ENCODE measurements at regions not wholly inside any gene's neighbourhood (a gene's known extent, or its start where the extent isn't known, plus 50 kb on each side); places are given as distances from the start of the nearest gene placed in this dataset.

DNA sequence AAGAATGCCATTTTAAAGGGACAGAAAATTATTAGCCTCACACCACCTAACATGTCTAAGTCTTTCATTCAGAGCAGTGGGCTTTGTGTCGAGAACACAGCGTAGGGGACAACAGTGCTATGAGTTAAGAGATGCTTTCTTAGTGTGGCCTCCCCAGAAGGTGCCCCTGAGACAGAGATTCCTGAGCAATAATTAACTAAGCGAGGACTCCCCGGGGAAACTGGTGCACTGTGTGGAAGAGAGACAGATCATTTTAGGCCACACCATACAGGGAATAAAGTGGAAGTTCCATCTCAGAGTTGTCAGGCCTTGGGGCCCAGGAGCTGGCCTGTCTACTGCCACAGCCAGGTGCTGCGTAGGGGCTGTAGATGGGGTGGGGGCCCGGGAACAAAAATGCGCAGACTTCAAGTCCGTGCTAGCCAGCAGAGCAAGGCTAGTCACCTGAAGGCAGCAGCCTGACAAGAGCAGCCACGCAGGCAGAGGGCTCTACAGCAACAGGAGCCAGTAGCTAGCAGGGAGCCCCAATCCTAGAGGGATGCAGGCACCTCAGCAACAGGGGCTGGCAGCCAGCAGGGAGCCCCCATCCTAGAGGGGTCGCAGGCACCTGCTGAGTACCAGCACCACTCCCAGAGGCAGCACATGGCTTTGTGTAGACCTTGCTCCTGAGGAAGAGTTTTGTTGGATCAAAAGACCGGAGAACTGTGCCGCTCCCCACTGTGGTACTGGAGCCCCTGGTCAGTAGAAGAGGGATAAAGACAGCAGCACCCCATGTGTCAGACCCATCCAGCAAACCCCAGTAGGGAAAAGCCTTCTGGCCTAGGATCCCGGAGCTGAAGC lies 63.0 kb upstream of the NXT1 start:
- Histone ChIP-seq H3K27ac (ENCODE audit: low read depth) (no peak overlapping the region), H3K4me1 (ENCODE audit: insufficient read depth) (no peaks in the 10 kb centered on the region), H3K36me3 (ENCODE audit: insufficient read depth) (no peaks in the 10 kb centered on the region), H3K4me3 (ENCODE audit: low read depth, low read length) (no peak overlapping the region)
- no peak for DNase-seq (ENCODE audit: extremely low spot score)
- WGBS, result 79% methylated on average over 13 of the region's 13 CpGs

DNA sequence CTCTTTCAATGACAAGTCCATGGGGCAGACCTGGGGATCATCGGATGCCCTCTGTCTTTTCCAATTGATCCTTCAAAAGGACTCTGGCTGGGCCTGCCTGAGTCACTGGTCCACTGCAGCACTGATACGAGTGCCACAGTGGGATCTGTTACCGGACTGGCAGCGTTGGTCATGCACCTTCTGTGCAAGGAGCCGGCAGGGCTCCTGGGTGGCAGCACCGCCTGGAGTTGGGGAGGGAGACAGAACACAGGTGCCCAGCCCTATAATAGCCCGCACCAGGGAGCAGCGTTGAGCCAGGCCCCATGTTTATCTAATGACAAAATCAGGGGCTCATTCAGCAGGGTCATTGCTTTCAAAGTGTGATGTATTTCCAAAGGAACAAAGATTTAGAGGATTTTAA lies 64.2 kb upstream of the NXT1 start:
- DNase-seq (ENCODE audit: extremely low spot score), result no peak
- Histone ChIP-seq H3K4me1 (ENCODE audit: insufficient read depth) (no peaks in the 10 kb centered on the region), H3K27ac (ENCODE audit: low read depth) (no peak overlapping the region), H3K36me3 (ENCODE audit: insufficient read depth) (no peaks in the 10 kb centered on the region), H3K4me3 (ENCODE audit: low read depth, low read length) (no peak overlapping the region)
- 87% methylated on average over 8 of the region's 8 CpGs for WGBS

DNA sequence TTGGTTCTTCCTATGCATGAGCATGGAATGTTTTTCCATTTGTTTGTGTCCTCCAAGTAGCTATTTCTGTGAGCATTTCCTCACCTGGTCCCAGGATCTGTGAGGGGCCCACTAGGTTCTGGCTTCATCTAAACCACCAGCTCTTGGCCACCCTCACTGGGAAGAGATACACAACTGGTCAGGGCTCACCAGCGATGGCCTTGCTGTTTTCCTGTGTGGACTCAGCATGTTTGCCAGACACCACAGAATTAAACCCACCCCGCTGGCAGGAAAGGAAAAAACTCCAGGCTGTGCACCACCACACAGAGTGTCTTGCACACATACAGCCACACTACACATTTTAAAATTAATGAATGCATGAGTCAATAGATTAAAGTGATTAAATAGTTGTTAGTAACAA lies 65.1 kb upstream of the NXT1 start:
- H3K27ac ChIP-seq (ENCODE audit: low read depth), result no peak overlapping the region
- H3K4me1 ChIP-seq (ENCODE audit: insufficient read depth), result no peaks in the 10 kb centered on the region
- H3K4me3 ChIP-seq (ENCODE audit: low read depth, low read length), result no peak overlapping the region
- no peaks in the 10 kb centered on the region for H3K36me3 ChIP-seq (ENCODE audit: insufficient read depth)
- WGBS, result 90% methylated on average over 2 of the region's 2 CpGs
- DNase-seq (ENCODE audit: extremely low spot score), result no peak

DNA sequence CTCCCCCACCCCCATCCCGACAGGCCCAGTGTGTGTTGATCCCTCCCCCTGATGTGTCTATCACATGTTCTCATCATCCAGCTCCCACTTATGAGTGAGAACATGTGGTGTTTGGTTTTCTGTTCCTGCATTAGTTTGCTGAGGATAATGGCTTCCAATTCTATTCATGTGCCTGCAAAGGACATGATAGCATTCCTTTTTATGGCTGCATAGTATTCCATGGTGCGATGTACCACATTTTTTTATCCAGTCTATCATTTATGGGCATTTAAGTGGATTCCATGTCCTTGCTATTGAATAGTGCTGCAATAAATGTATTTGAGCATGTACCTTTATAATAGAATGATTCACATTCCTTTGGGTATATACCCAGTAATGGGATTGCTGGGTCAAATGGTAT lies 66.6 kb upstream of the NXT1 start:
- WGBS, result 98% methylated on average over 2 of the region's 2 CpGs
- Histone ChIP-seq H3K4me1 (ENCODE audit: insufficient read depth) (no peaks in the 10 kb centered on the region), H3K4me3 (ENCODE audit: low read depth, low read length) (no peak overlapping the region), H3K27ac (ENCODE audit: low read depth) (no peak overlapping the region), H3K36me3 (ENCODE audit: insufficient read depth) (no peaks in the 10 kb centered on the region)
- no peak for DNase-seq (ENCODE audit: extremely low spot score)

DNA sequence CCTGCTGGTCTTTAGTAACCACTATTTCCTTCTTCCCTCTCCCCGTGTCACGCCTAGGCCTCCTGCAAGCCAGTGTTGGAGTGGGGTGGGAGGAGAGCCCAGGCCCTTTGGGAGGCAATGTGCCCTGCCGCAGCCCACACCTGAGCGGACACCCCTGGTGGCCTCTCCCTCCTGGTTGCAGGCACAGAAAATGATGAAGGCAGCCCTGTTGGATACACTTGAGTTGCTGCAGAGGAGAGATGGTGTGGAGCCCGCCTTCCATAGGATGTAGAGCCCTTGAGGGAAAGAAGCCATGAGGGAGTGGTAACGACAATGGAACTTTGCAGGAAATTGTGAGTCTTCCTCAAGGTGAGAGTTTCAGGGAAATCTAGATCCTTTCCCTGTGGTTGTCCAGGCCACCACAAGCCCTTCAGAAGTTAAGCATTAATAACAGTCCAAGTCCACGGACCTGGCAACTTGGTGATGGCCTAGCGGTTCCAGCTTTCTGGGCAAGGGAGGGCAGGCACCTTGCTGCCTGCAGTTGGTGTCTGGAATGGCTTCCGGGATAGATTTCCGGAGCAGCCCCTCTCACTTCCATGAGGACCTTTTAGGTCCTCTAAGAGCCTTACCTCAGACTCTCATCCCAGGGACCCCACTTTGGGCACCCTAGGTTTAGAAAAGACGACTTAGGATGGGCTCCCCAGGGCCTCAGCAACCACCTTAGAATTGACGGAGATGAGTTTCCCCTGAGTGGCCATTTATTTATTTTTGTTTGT lies 67.3 kb upstream of the NXT1 start:
- Histone ChIP-seq H3K4me1 (ENCODE audit: insufficient read depth) (no peaks in the 10 kb centered on the region), H3K27ac (ENCODE audit: low read depth) (no peak overlapping the region), H3K36me3 (ENCODE audit: insufficient read depth) (no peaks in the 10 kb centered on the region), H3K4me3 (ENCODE audit: low read depth, low read length) (no peak overlapping the region)
- WGBS, result 89% methylated on average over 12 of the region's 12 CpGs
- DNase-seq (ENCODE audit: extremely low spot score), result no peak

DNA sequence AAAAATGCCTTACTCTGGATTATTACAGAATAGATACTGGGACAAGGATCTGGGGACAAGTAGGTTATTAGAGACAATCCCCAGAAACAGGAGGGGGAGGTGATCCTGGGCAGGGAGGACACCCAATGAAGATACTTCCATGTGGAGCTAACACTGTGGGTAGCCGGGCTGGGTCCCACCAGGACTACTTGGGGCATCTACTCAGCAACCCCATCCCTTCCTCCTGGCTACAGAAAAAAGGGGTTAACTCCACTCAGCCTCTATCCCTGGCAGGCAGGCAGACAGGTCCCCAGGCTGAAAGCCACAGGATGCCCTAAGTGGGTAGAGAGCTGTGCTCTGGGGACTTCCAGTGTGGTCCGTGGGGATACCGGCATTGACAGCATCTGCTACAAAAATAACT lies 68.0 kb upstream of the NXT1 start:
- H3K36me3 ChIP-seq (ENCODE audit: insufficient read depth), result no peaks in the 10 kb centered on the region
- no peak for DNase-seq (ENCODE audit: extremely low spot score)
- no peaks in the 10 kb centered on the region for H3K4me1 ChIP-seq (ENCODE audit: insufficient read depth)
- H3K4me3 ChIP-seq (ENCODE audit: low read depth, low read length), result no peak overlapping the region
- no peak overlapping the region for H3K27ac ChIP-seq (ENCODE audit: low read depth)
- 84% methylated on average over 3 of the region's 3 CpGs for WGBS

DNA sequence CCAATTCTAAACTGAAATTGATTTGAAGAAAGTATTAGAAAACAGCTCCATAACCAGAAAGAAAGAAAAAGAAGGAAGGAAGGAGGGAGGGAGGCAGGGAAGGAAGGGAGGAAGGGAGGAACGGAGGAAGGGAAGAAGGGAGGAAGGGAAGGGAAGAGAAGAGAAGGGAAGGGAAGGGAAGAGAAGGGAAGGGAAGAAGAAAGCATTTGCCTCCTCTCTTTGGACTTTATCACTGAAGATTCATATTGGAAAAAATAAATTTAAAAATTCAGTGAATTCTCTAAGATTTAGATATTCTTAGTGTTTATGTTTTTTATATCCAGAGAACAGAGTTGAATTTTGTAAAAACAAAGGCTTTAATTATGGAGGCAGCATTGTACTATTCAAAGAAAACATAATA lies 68.5 kb upstream of the NXT1 start:
- Histone ChIP-seq H3K4me1 (ENCODE audit: insufficient read depth) (no peaks in the 10 kb centered on the region), H3K4me3 (ENCODE audit: low read depth, low read length) (no peak overlapping the region), H3K27ac (ENCODE audit: low read depth) (no peak overlapping the region), H3K36me3 (ENCODE audit: insufficient read depth) (no peaks in the 10 kb centered on the region)
- DNase-seq (ENCODE audit: extremely low spot score), result no peak
- 38% methylated on average over 1 of the region's 1 CpG for WGBS

DNA sequence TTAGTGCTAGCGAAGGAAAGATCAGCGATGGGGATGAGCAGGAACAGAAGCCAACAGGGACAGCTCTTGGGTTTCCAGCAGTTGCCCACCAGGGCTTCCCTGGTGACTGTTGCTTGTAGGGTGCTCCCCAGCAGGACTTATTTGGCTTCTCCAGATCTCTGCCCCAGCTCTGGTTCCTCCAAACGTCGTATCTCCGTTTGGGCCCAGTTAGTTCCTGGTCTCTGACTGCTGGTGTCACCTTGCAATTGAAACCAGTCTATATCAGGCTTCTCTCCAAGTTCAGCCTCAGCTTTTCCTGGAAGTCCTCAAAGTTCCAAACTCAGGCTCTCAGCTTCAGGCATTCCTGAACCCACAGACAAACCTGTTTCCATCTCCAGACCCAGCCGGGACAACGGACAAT lies 70.8 kb upstream of the NXT1 start:
- no peaks in the 10 kb centered on the region for H3K4me1 ChIP-seq (ENCODE audit: insufficient read depth)
- no peak overlapping the region for H3K4me3 ChIP-seq (ENCODE audit: low read depth, low read length)
- DNase-seq (ENCODE audit: extremely low spot score), result no peak
- H3K27ac ChIP-seq (ENCODE audit: low read depth), result no peak overlapping the region
- H3K36me3 ChIP-seq (ENCODE audit: insufficient read depth), result no peaks in the 10 kb centered on the region
- 86% methylated on average over 7 of the region's 7 CpGs for WGBS

DNA sequence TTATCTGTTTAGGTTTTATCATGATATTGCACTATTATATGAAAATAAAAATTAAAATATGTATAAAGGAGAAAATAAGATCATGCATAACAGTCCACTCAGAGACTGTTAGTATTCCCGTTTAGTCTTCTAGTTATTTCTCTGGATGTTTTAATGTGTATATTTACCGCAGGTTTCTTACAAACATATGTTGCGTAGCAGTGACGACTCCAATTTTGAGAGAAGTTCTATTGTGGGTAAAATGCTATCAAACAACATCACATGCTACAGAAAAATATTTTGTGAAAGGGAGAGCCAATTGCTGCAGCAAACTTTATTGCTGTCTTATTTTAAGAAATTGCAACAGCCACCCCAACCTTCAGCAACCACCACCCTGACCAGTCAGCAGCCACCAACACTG lies 72.4 kb upstream of the NXT1 start:
- H3K36me3 ChIP-seq (ENCODE audit: insufficient read depth), result no peaks in the 10 kb centered on the region
- H3K4me1 ChIP-seq (ENCODE audit: insufficient read depth), result no peaks in the 10 kb centered on the region
- no peak for DNase-seq (ENCODE audit: extremely low spot score)
- 93% methylated on average over 4 of the region's 4 CpGs for WGBS
- H3K27ac ChIP-seq (ENCODE audit: low read depth), result no peak overlapping the region
- no peak overlapping the region for H3K4me3 ChIP-seq (ENCODE audit: low read depth, low read length)

DNA sequence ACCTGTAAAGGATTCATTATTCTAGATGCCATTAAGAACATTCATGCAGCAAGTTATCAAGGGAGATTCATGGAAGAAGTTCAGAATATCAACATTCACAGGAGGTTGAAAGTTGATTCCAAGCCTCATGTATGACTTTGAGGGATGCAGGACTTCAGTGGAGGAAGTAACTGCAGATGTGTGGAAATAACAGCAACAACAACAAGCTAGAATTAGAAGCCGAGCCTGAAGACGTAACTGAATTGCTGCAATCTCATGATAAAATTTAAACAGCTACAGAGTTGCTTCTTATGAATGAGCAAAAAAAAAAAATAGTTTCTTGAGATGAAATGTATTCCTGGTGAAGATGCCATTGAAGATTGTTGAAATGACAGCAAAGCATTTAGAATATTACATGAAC lies 73.3 kb upstream of the NXT1 start:
- no peak for DNase-seq (ENCODE audit: extremely low spot score)
- WGBS, result 84% methylated on average over 2 of the region's 2 CpGs
- Histone ChIP-seq H3K4me3 (ENCODE audit: low read depth, low read length) (no peak overlapping the region), H3K4me1 (ENCODE audit: insufficient read depth) (no peaks in the 10 kb centered on the region), H3K36me3 (ENCODE audit: insufficient read depth) (no peaks in the 10 kb centered on the region), H3K27ac (ENCODE audit: low read depth) (no peak overlapping the region)

DNA sequence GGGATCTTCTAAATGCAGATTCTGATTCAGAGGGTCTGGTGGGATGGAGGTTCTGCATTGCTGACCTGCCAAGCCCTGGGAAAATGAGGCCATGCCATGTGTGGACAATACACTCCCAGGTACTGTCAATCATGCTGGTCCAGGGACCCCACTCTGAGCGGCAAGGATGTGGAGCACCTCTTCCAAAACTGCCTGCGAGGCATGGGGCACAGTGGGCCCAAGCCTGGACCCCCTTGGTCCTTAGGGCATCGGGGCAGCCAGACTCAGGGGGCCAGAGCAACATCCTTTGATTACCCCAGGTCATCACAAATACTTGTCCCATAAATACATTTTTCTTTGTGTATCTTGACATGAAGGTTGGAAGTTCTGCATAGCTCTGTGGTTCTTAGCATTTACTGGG lies 76.8 kb upstream of the NXT1 start:
- no peaks in the 10 kb centered on the region for H3K4me1 ChIP-seq (ENCODE audit: insufficient read depth)

DNA sequence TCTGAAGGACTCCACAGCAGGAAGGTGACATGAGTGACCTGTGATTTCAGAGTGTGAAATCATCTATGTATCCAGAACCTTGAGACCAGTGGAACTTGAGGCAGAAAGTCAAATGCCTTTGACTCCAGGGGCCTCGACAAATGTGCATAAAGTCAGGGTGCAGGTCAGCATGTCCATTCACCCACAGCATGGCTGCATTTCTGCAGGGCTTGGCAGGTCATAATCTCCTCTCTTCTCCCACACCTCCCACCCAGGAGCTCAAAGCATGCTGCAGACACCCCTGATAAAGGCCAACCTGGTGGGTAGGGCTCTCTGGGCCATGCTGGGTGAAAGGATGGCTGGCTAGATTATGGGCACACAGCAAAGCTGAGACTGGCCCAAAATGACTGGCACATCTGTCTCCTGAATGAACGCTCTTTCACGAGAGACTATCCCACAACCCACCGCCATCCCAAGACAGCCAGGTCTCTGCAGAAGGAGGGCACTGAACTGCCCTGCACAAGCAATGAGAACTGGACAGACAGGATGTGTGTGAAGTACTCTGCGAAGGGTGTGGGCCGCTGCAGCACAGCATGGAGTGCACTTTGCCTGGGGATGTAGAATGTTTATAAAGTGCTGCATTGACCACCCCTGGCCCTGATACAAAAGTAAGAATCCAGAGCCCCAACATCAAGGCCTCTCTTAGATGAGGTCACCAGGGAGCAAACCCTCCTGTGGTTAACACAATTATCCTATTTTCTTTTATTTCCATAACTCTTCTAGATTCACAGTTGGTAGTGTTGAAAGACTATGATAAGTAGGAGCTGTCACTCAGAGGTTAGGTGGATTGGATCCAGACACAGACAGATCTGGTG lies 78.2 kb upstream of the NXT1 start:
- H3K4me3 ChIP-seq (ENCODE audit: low read depth, low read length), result no peak overlapping the region
- DNase-seq (ENCODE audit: extremely low spot score), result no peak
- H3K27ac ChIP-seq (ENCODE audit: low read depth), result no peak overlapping the region
- H3K4me1 ChIP-seq (ENCODE audit: insufficient read depth), result no peaks in the 10 kb centered on the region
- 95% methylated on average over 6 of the region's 6 CpGs for WGBS
- no peaks in the 10 kb centered on the region for H3K36me3 ChIP-seq (ENCODE audit: insufficient read depth)

More for the DNA sequence above, 76.8 kb upstream of the NXT1 start:
- Histone ChIP-seq H3K27ac (ENCODE audit: low read depth) (no peak overlapping the region), H3K4me3 (ENCODE audit: low read depth, low read length) (no peak overlapping the region), H3K36me3 (ENCODE audit: insufficient read depth) (no peaks in the 10 kb centered on the region)
- 87% methylated on average over 3 of the region's 3 CpGs for WGBS
- no peak for DNase-seq (ENCODE audit: extremely low spot score)

DNA sequence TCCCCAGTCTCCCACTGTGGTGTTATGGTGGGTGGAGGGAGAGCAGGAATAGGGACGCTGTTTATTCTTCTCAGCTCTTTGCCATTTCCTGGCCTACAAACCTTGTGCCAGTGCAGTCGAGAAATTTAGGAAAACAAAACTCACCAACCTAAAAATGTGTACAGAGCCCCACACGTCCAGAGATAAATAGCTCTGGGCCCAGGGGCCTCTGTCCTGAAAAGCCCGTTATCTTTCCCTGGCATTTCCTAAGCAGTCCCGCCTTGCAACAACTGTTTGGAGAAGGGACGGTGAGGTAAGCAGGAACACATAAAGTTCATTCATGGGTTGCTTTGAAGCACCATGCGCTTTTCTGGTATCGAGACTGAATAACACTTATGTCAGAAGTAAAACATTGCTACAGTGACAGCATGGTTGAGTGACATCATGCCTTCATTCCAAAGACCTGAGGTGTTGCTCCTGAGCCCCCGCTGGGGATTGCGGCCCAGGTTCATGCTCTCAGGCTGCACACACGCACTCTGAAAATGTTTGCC lies 80.1 kb upstream of the NXT1 start:
- no peak overlapping the region for H3K4me3 ChIP-seq (ENCODE audit: low read depth, low read length)
- H3K27ac ChIP-seq (ENCODE audit: low read depth), result no peak overlapping the region
- 60% methylated on average over 11 of the region's 11 CpGs for WGBS
- DNase-seq (ENCODE audit: extremely low spot score), result no peak
- H3K36me3 ChIP-seq (ENCODE audit: insufficient read depth), result no peaks in the 10 kb centered on the region
- no peaks in the 10 kb centered on the region for H3K4me1 ChIP-seq (ENCODE audit: insufficient read depth)

Data from urinary bladder (tissue), 3 donors.